NAMALWA (cell line): ENCODE measurements at regions not wholly inside any gene's neighbourhood (a gene's known extent, or its start where the extent isn't known, plus 50 kb on each side); places are given as distances from the start of the nearest gene placed in this dataset.
"Not testable (repeated sequence)": the region's sequence is repeated elsewhere in the genome, so short reads cannot be mapped to it uniquely, and the experiment has no call there.

Experiments
- DNase-seq: peaks from one replicate; pipeline ENCODE4 v3.0.0-alpha.2; 2015; ENCODE audit warnings: low spot score

- no peak for DNase-seq
Observed at GRCh38 chr13:80717776-80718175, 376.9 kb upstream of the SPRY2 start.

DNA sequence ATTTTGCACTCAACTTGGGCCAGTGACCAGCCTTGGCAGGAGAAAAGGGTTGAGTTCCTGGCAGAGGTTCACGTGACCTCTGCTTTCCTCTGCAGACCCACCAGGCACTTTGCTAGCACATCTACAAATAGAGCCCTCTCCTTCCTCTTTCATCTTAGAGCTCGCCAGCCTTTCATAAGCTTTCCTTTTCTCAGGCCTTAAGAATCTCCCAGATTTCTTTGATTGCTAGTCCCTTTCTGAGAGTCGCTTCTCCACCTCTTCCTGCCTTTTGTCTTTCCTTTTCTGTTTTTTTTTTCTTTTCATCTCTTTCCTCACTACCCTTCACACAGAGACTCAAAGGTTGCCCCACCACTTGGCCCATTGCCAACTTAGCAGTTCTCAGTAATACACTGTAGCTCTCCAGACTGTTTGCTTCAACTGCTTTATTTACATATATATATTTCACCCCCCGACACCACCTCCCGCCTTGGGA is 375.7 kb upstream of the SPRY2 start:
- DNase-seq, result peak; percentile 74

DNA sequence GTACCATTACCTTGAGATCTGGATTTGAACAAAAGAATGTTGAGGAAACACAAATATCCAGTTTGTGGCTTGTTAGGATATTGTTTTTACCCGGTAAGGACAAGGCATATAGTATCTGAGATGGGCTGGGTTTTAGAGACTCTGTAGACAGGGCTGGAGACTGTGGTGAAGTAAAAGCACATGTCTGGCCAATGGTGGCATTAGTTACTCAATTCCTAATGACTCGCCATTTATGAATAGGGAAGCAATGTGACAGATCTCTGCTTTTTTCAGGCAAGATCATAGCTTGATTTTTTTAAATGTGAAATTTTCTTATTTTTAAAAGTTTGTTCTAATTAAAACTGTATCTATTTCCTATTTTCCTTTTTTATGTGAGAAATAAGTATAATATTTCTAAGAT is 371.1 kb upstream of the SPRY2 start:
- no peak for DNase-seq

DNA sequence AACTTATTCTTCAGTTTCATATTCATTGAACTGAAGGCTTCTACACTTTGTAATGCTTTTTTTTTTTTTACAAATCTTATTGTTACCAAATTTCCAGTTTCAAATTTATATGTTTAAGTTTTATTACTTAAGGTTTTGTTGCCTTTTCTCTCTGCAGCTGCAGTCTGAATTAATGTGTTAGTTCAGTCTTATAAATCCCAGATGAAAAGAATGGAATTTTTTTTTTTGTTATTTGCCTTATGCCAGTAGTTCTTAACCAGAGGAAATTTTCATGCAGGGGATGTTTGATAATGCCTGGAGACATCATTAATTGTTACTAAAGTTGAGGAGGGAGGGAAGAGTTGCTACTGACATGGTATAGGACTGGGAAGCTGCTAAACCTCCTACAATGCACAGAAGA is 367.9 kb upstream of the SPRY2 start:
- DNase-seq, result no peak

DNA sequence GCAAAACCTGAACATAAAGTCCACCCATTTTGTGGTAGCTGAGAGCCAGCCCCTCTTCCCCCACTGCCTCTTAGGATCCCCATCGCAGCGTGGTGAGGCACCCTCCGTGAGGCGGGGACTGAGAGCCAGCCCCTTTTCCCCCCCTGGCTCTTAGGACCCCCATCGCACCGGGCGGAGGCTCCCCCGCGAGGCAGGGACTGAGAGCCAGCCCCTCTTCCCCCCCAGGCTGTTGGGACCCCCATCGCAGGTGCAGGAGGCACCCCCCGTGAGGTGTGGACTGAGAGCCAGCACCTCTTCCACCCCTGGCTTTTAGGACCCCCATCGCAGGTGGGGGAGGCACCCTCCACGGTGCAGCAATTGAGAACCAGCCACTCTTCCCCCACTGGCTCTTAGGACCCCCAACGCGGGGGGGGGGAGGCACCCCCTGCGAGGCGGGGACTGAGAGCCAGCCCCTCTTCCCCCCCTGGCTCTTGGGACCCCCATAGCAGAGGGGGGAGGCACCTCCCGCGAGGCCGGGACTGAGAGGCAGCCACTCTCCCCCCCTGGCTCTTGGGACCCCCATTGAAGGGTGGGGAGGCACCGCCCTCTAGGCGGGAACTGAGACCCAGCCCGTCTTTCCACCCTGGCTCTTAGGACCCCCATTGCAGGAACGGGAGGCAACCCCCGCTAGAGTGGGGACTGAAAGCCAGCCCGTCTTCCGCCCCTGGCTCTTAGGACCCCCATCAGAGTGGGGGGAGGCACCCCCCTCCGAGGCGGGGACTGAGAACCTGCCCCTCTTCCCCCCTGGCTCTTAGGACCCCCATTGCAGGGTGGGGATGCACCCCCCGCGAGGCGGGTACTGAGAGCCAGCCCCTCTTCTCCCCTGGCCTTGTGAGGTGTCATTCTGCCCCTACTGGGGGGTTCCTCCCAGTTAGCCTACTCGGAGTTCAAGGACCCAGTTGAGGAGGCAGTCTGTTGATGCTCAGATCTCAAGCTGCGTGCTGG is 366.4 kb upstream of the SPRY2 start:
- DNase-seq, result no peak

- no peak for DNase-seq
Observed at GRCh38 chr13:80706164-80706471, 365.2 kb upstream of the SPRY2 start.

DNA sequence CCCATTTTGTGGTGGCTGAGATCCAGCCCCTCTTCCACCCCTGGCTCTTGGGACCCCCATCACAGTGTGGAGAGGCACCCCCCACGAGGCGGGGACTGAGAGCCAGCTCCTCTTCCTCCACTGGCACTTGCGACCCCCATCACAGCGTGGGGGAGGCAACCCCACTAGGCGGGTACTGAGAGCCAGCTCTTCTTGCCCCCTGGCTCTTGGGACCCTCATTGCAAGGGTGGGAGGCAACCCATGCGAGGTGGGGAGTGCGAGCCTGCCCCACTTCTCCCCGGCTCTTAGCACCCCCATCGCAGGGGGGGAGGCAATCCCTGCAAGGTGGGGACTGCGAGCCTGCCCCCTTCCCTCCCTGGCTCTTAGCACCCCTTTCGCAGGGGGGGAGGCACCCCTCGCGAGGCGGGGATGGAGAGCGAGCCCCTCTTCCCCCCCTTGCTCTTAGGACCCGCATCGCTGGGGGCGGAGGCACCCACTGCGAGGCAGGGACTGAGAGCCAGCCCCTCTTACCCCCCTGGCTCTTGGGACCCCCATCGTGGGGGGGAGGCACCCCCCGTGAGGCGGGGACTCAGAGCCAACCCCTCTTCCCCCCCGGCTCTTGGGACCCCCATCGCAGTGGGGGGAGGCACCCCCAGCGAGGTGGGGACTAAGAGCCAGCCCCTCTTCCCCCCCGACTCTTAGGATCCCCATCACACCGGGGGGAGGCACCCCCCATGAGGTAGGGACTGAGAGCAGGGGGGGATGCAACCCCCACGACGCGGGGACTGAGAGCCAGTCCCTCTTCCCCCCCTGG is 364.6 kb upstream of the SPRY2 start:
- no peak for DNase-seq

DNA sequence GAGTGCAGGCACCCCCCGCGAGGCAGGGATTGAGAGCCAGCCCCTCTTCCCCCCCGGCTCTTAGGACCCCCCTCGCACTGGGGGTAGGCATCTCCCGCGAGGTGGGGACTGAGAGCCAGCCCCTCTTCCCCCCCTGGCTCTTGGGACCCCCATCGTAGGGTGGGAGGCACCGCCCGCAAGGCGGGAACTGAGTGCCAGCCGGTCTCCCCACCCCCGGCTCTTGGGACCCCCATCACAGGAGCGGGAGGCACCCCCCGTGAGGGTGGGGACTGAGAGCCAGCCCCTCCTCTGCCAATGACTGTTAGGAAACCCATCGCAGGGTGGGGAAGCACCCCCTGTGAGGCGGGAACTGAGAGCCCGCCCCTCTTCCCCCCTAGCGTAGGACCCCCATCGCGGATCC is 363.4 kb upstream of the SPRY2 start:
- no peak for DNase-seq

DNA sequence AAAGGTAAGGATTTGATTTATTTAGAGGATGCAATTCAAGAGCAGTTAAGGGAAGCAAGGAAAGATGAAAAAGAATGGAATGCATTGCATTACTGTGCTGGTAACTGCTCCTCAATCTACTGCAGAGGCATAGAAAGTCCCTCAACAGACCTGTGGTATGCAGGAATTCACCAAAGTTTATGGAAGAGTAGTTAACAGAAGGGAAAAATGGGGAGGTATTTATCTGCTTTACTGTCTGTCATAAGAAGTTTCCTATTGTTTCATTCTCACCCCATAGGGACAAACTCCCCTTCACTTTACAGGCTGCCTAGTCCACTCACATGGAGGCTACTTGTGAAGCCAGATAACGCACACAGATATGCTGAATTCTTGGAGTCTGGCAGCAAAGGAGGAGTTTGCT is 354.9 kb upstream of the SPRY2 start:
- no peak for DNase-seq

GRCh38 chr13:80691814-80692213 is 350.9 kb upstream of the SPRY2 start:
- DNase-seq, result not testable (repeated sequence)

- no peak for DNase-seq
Observed at GRCh38 chr13:80690208-80690607, 349.3 kb upstream of the SPRY2 start.

DNA sequence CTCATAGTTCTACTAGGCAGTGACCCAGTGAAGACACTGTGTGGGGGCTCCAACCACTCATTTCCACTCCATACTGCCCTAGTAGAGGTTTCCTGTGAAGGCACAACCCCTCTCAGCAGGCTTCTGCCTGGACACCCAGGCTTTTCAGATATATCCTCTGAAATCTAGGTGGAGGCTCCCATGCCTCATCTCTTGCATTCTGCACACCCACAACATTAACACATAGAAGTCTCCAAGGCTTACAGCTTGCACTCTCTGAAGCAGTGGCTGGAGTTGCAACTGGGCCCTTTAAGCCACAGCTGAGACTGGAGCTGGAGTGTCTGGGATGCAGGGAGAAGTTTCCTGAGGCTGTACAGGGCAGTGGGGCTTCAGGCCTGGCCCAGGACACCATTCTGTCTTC is 347.7 kb upstream of the SPRY2 start:
- no peak for DNase-seq

GRCh38 chr13:80685942-80686341 is 345.0 kb upstream of the SPRY2 start:
- DNase-seq, result no peak

DNA sequence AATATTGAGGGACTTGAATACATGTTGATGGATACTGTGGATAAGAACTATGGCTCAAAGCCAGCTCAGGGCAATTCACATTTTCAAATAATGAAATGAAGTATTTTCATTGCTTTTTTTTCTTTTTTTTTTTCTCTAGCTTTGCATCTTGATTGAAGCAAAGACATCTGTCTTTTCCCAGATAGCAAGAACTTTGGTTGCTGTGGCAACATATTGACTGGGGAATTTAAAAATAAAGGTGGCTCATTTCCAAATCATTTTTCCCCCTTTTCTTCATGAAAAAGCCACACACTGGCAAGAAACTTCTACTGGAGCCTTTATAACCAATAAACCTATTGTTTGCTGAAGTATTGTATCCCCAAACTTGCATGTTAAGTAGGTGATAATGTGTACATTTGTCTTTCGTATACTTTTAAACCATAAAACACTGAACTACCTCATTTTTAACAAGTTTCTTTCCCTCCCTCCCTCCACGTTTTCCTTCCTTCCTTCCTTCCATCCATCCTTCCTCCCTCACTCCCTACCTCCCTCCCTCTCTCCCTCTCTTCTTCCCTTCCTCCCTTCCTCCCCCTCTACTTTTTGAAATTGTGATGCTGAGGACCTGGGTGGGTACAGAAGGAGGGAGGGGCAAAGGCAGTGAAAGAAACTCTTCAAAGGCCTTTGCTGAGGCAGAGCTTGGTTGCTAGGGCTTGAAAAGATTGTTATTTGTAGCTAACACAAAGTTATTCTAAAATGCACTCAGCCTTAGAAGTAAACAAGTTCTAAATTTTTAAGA is 343.5 kb upstream of the SPRY2 start:
- DNase-seq, result no peak

DNA sequence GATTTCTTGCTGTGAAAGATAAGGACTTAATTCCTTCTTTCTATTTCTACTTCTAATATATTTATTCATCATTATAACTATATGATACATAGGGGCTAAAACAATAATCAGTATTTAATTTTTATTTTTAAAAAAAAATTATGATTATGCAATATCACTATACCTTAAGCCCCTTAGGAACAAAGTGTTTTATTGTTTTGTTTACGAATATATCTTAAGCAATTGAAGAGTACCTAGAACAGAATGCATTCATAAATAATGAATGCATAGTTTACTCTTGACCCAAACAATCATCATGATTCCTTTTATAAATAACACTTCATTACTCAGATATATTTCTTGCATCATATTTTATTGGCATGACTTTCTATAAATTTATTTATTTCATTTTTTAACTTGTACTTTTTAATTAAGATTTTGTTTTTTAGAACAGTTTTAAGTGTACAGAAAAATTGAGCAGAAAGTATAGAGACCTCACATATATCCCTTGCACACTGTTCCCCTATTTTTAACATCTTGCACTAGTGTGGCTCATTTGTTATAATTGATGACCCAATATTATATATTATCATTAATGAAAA is 339.9 kb upstream of the SPRY2 start:
- no peak for DNase-seq

DNA sequence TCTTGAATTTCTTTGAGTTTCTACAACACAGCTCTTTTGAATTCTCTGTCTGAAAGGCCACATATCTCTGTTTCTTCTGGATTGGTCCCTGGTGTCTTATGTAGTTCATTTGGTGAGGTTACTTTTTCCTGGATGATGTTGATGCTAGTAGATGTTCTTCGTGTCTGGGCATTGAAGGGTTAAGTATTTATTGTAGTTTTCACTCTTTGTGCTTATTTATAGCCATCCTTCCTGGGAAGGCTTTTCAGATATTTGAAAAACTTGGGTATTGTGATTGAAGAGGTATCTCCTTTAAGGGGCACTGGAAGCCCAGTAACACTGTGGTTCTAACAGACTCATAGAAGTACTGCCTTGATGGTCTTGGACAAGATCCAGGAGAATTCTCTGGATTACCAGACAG is 338.5 kb upstream of the SPRY2 start:
- no peak for DNase-seq

- DNase-seq, result no peak
Observed at GRCh38 chr13:80677227-80677626, 336.3 kb upstream of the SPRY2 start.

- DNase-seq, result not testable (repeated sequence)
Observed at GRCh38 chr13:80675442-80675841, 334.5 kb upstream of the SPRY2 start.

DNA sequence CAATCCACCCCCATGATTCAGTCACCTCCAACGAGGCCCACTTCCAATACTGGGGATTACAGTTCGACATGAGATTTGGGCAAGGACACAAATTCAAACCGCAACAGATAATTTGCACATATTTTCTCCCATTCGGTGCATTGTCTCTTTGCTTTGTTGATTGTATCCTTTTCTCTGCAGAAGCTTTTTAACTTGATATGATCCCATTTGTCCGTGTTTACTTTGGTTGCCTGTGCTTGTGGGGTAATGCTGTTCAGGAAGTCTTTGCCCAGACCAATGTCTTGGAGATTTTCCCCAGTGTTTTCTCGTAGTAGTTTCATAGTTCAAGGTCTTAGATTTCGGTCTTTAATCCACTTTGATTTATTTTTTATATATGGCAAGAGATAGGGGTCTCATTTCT is 330.8 kb upstream of the SPRY2 start:
- no peak for DNase-seq

GRCh38 chr13:80669112-80669511 is 328.2 kb upstream of the SPRY2 start:
- DNase-seq, result no peak

- no peak for DNase-seq
Observed at GRCh38 chr13:80668452-80668851, 327.5 kb upstream of the SPRY2 start.
